ENCODE measurements at regions not wholly inside any gene's neighbourhood (a gene's known extent, or its start where the extent isn't known, plus 50 kb on each side); places are given as distances from the start of the nearest gene placed in this dataset.
"Not testable (repeated sequence)": the region's sequence is repeated elsewhere in the genome, so short reads cannot be mapped to it uniquely, and the experiment has no call there.

GRCh38 chr1:99481-99880, 352.0 kb downstream of the OR4F29 start:
- DNase-seq (ENCODE audit: low spot score), result not testable (repeated sequence)

GRCh38 chr1:98811-99210, 352.7 kb downstream of the OR4F29 start:
- DNase-seq (ENCODE audit: low spot score), result not testable (repeated sequence)

GRCh38 chr1:91279-91678, 360.2 kb downstream of the OR4F29 start:
- not testable (repeated sequence) for DNase-seq (ENCODE audit: low spot score)

GRCh38 chr1:88110-88509, 363.4 kb downstream of the OR4F29 start:
- not testable (repeated sequence) for DNase-seq (ENCODE audit: low spot score)

GRCh38 chr1:79152-79551, 372.3 kb downstream of the OR4F29 start:
- DNase-seq (ENCODE audit: low spot score), result not testable (repeated sequence)

- not testable (repeated sequence) for DNase-seq (ENCODE audit: low spot score)
Measured at GRCh38 chr1:65119-65518, 386.4 kb downstream of the OR4F29 start, which contains the start of gene OR4F5. OR4F5 (plus strand) TSS chr1:65419.

GRCh38 chr1:56014-56531, 395.4 kb downstream of the OR4F29 start:
- DNase-seq (ENCODE audit: low spot score), result not testable (repeated sequence)

- DNase-seq (ENCODE audit: low spot score), result not testable (repeated sequence)
Measured at GRCh38 chr1:53182-53581, 398.3 kb downstream of the OR4F29 start.

- not testable (repeated sequence) for DNase-seq (ENCODE audit: low spot score)
Measured at GRCh38 chr1:41965-42466, 409.5 kb downstream of the OR4F29 start.

- not testable (repeated sequence) for DNase-seq (ENCODE audit: low spot score)
Measured at GRCh38 chr1:41197-41596, 410.3 kb downstream of the OR4F29 start.

- not testable (repeated sequence) for DNase-seq (ENCODE audit: low spot score)
Measured at GRCh38 chr1:29183-29582, 422.3 kb downstream of the OR4F29 start.

GRCh38 chr1:17298-17697, 434.2 kb downstream of the OR4F29 start:
- DNase-seq (ENCODE audit: low spot score), result not testable (repeated sequence)

GRCh38 chr1:16025-16424, 435.5 kb downstream of the OR4F29 start:
- not testable (repeated sequence) for DNase-seq (ENCODE audit: low spot score)

GRCh38 chr1:9941-10717, 441.3 kb downstream of the OR4F29 start:
- DNase-seq (ENCODE audit: low spot score), result not testable (repeated sequence)

All from globus pallidus (tissue), 1 donor.